HS-27A (cell line): ENCODE measurements at regions not wholly inside any gene's neighbourhood (a gene's known extent, or its start where the extent isn't known, plus 50 kb on each side); places are given as distances from the start of the nearest gene placed in this dataset.

Experiments used
- DNase-seq: peaks from one replicate; pipeline ENCODE4 v3.0.0-alpha.2; 2012; ENCODE audit warnings: low read depth, missing footprints

GRCh38 chr15:31245135-31245689, 81.4 kb upstream of the KLF13 start:
- no peak for DNase-seq

GRCh38 chr15:31245756-31246155, 80.9 kb upstream of the KLF13 start:
- no peak for DNase-seq

GRCh38 chr15:31247404-31247803, 79.2 kb upstream of the KLF13 start:
- DNase-seq = no peak

- DNase-seq = no peak
Measured at GRCh38 chr15:31248263-31248662, 78.4 kb upstream of the KLF13 start.

GRCh38 chr15:31248951-31249350, 77.7 kb upstream of the KLF13 start:
- DNase-seq = no peak

- DNase-seq = no peak
Measured at GRCh38 chr15:31250033-31250432, 76.6 kb upstream of the KLF13 start.

- no peak for DNase-seq
Measured at GRCh38 chr15:31251165-31251564, 75.5 kb upstream of the KLF13 start.

GRCh38 chr15:31252171-31252785, 74.4 kb upstream of the KLF13 start:
- no peak for DNase-seq

- DNase-seq = peak; percentile 36
Measured at GRCh38 chr15:31254431-31255175, 72.0 kb upstream of the KLF13 start.

- DNase-seq = no peak
Measured at GRCh38 chr15:31255176-31255510, 71.5 kb upstream of the KLF13 start.

GRCh38 chr15:31255732-31256377, 70.8 kb upstream of the KLF13 start:
- no peak for DNase-seq

GRCh38 chr15:31256378-31257265, 70.0 kb upstream of the KLF13 start:
- no peak for DNase-seq

- no peak for DNase-seq
Measured at GRCh38 chr15:31257286-31257685, 69.3 kb upstream of the KLF13 start.

GRCh38 chr15:31258260-31258659, 68.4 kb upstream of the KLF13 start:
- DNase-seq = no peak

- no peak for DNase-seq
Measured at GRCh38 chr15:31259562-31260252, 66.9 kb upstream of the KLF13 start.

GRCh38 chr15:31260646-31261265, 65.9 kb upstream of the KLF13 start:
- DNase-seq = no peak

GRCh38 chr15:31261266-31262142, 65.1 kb upstream of the KLF13 start:
- DNase-seq = no peak

- DNase-seq = no peak
Measured at GRCh38 chr15:31262143-31262530, 64.5 kb upstream of the KLF13 start.

- no peak for DNase-seq
Measured at GRCh38 chr15:31262901-31263671, 63.5 kb upstream of the KLF13 start.
